CD4-positive, alpha-beta T cell treated with Interleukin-6 at 100 ng/mL for 8 hours (primary cell): ENCODE measurements at regions not wholly inside any gene's neighbourhood (a gene's known extent, or its start where the extent isn't known, plus 50 kb on each side); places are given as distances from the start of the nearest gene placed in this dataset.
A peak's percentile ranks its signal among the peaks of the same experiment; 100 is the strongest.

Source experiments
- DNase-seq: peaks from one replicate; pipeline ENCODE4 v3.0.0-alpha.2; 2020; ENCODE audit warnings: mixed read lengths, low spot score

- DNase-seq, result no peak
These were observed 194.3 kb upstream of the MAP3K1 start for GRCh38 chr5:56620903-56621677.

- no peak for DNase-seq
These were observed 197.4 kb upstream of the MAP3K1 start for GRCh38 chr5:56617998-56618397.

DNA sequence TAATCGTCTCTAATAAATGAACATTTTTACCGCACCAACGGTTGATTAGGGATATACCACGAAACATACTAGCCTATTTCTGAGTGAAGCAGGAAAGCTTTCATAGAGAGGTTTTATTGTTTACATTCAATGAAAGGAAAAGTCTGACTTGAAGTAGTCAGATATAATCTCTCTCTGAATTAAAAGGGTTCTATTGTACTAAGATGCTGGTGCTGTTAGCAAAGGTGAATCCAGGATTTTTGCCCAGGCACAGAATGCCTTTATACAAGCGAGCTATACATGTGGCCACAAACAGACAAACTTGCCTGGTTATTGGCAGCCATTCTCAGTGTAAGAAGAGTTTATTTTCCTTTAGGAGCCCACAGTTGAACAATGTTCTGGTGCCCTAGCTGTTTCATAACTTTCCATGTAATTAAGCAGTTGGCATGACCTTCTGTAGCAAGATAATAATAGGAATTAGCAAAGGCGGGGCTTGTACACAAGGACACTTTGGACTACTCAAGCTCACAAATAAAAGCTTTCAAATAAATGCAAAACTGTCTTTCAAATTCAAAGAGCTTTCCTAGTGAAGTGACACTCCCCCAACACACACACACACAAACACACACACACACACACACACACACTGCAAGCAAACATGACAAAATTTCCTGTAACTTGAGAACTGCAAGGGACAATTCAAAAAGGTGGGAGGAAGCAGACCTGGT, 198.7 kb upstream of the MAP3K1 start:
- no peak for DNase-seq

DNA sequence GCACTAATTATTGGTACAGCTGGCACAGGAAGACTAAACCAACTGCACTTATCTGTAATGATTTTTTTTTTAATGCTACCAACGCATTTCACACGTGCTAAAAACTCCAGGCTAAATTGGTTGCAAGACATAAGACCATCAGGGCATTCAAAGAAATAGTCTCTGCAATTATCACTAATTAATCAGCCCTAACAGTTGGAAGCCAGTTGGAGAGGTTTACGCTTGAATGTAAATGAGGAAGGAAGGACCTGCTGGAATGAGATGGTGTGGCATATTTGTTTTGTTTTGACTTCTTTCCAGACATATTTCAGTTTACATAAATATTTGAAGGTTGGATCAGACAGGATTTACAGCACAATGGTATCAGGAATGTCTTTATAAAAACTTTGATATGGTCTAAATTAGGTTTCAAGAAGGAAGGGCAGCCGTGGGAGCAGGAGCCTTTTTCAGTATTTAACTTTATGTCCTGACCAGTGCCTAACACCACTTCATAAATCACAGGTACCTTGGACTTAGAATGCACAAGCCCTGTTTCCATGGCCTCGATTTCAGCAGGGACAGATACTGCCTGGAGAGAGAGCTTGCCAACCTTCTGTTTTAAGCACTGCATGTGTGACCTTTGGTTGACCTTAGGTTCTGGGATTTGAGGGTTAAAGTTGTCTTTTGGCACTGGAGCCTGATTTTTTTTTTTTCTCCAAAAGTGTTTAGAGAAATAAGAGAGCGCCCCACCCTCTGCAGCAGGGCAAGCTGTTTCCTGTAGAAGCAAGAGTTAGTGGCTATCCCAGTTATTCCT, 199.8 kb upstream of the MAP3K1 start:
- DNase-seq, result no peak

GRCh38 chr5:56612759-56613158, 202.6 kb upstream of the MAP3K1 start:
- DNase-seq, result peak; percentile 55

- DNase-seq, result no peak
These were observed 203.0 kb upstream of the MAP3K1 start for GRCh38 chr5:56612353-56612752.

GRCh38 chr5:56610093-56610698, 205.2 kb upstream of the MAP3K1 start:
- DNase-seq, result no peak

DNA sequence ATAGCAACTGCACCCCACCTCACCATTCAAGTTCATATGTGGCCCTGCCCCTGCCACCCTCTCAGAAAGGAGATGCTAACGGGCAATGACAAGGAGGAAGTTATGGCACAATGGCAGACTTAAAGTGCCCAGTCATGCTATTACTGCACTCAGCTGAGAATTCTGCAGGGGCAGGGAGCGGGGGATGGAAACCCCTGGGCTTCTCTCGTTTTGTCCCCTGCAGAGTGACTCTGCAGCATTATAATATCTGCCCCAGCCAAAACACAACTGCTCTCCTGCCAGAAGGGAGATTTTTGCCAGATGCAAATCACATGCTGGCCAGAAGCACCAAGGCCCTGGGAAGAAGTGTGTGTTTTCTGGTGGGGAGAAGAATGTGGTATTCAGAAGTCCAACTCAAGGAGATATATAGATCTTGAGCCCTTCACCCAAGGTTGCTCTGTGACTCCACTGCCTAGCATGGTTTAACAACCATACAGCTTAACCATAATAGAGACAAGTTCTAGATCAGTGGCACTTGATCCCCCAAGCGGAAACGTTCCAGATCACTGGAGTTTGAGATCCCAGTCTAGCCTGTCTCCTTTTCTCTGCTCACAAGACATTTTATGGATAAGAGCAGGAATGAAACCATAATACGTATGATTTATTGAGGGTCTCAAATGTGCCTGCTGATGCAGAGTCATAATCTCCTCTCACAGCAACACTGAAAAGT, 207.0 kb upstream of the MAP3K1 start:
- DNase-seq, result no peak

GRCh38 chr5:56607551-56607950, 207.8 kb upstream of the MAP3K1 start:
- DNase-seq, result no peak

GRCh38 chr5:56607074-56607473, 208.3 kb upstream of the MAP3K1 start:
- no peak for DNase-seq

DNA sequence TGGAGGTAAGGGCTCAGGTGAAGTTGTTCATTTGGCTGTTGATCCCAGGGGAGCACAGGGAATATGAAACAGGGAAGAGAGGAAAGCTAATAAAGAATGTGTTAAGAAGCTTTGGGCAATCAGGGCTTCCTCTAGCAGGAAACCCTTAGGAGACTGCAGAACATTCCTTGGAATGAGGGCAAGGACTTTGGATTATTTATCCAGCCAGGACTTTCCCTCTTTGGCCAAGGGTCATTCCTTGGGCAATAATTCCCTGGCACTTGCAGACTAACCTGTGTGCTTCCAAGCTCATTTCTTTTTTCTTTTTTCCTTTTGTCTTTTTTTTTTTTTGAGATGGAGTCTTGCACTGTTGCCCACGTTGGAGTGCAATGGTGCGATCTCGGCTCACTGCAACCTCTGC, 209.2 kb upstream of the MAP3K1 start:
- DNase-seq, result no peak

DNA sequence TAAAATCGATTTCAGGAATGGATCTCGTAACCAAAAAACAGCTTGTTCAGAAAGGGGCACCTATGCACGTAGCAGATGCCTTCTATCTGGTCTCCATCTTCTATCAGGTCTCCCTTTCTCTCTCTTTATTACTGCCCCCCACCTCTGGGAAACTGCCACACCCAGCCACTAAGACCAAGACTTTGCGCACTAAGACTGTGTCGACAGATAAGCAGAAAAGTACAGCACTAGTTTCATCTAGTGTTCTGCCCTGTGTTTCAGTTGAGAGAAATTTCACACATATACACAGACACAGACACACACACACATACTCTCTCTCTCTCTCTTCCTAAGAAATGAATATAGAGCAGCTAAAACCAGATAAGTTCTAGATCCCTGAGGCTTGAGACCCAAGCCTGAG, 210.1 kb upstream of the MAP3K1 start:
- DNase-seq, result no peak

DNA sequence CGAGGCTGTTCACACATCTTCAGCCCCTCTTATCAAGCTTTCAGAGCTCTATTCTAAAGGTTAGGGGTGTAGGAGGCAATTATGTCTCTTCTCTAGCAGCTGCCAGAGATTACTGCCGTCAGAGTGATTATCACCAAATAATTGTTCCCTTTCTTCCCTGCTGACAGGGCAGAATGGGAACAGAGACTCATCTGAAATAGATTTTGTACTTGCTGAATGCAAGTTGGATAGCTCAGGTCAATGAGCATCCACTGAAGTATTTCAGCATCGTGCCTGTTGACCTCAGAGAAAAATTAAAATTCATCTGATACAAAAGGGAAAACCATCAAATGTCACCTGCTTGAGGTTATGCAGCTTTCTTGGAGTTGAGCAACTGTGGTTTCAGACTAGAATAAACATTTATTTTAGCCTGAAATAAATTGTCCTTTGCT, 213.7 kb upstream of the MAP3K1 start:
- no peak for DNase-seq

DNA sequence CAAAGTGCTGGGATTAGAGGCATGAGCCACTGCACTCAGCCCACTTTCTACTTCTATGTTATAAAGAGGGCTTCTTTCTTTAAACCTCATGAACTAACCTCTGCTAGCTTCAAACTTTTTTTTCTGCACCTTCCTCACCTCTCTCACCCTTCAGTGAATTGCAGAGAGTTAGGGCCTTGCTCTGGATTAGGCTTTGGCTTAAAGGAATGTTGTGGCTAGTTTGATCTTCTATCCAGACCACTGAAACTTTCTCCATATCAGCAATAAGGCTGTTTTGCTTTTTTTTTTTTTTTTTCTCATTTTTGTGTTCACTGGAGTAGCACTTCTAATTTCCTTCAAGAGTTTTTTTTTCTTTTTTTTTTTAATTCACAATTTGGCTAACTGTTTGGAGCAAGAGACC, 216.4 kb upstream of the MAP3K1 start:
- no peak for DNase-seq

DNA sequence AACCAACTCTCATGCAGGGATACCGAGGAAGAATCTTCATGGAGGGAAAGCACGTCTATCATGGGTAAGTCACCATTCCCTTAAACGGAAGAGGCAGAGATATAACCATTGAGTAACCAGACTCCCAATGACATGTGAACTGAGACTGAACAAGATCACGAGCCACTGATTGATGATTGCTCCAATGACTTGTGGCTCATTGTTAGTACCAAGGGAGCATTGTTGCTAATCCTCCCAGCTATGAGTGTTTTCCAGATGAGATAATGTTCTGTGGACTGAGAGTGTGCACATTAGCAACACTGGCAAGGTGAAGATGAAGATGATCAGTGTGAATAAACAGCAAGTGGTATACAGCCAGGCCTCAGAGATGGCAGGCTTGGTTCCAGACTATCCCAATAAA, 219.2 kb upstream of the MAP3K1 start:
- no peak for DNase-seq

- no peak for DNase-seq
These were observed 219.8 kb upstream of the MAP3K1 start for GRCh38 chr5:56595566-56595965.

GRCh38 chr5:56594792-56595191, 220.6 kb upstream of the MAP3K1 start:
- DNase-seq, result no peak

DNA sequence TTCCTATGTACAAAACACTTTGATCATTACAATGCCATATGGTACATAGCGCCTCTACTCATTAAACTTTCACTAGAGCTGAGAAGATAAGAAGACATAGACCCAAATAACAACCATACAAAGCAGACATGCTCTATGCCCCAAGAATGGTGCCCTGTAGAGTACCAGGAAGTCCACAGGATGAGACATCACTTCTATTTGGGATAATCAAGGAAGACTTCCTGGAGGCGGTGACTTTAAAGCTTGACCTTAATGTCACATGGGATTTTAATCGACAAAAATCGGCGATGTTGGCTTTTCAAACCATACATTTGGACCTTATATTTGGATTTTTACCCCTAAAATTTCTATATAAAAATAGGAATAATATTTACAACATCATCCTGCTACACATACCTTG, 224.3 kb upstream of the MAP3K1 start:
- DNase-seq, result no peak

DNA sequence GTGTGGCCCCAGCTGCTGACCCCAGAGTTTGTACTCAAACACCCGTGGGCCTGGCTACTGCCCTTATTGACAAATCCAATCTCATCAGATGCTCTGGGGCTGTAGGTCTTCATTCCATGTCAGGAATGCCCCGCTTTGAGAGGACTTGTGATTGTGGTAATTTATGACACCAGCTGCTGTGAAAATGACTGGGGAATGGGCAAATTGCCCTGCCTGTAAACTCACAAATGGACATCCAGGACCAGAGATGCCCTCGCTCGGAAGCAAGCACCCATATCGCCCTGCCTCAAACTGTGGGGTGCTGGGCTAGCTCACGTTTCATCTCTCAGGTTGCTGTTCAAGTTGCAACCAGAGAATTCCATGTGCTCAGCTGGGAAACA, 225.9 kb upstream of the MAP3K1 start:
- DNase-seq, result no peak

- peak; percentile 66 for DNase-seq
These were observed 226.5 kb upstream of the MAP3K1 start for GRCh38 chr5:56588636-56589480.

GRCh38 chr5:56588131-56588487, 227.2 kb upstream of the MAP3K1 start:
- no peak for DNase-seq
